HFF-Myc (cell line): ENCODE measurements at regions not wholly inside any gene's neighbourhood (a gene's known extent, or its start where the extent isn't known, plus 50 kb on each side); places are given as distances from the start of the nearest gene placed in this dataset.

Experiments
- DNase-seq: peaks from one replicate; pipeline ENCODE4 v3.0.0-alpha.2; 2011; ENCODE audit warnings: low read depth; ENCODE audit errors: extremely low read depth
- H3K4me3 ChIP-seq: replicated peaks from 2 replicates; pipeline ENCODE4 v1.5.1; 2011; ENCODE audit warnings: low read depth, mild to moderate bottlenecking, control low read depth, low read length
- CTCF ChIP-seq: IDR thresholded peaks from 2 replicates; pipeline ENCODE4 v1.5.1; 2012; ENCODE audit warnings: mild to moderate bottlenecking, low read depth, low read length, control low read depth; ENCODE audit errors: missing control alignments

GRCh38 chr6:122140031-122140430, 259.4 kb upstream of the HSF2 start:
- no peak for TF ChIP-seq CTCF
- DNase-seq = no peak
- no peak overlapping the region for H3K4me3 ChIP-seq

GRCh38 chr6:122141246-122141645, 258.2 kb upstream of the HSF2 start:
- TF ChIP-seq CTCF = no peak
- H3K4me3 ChIP-seq = no peak overlapping the region
- DNase-seq = no peak

- no peak for TF ChIP-seq CTCF
- DNase-seq = no peak
- H3K4me3 ChIP-seq = no peak overlapping the region
Measured at GRCh38 chr6:122143813-122144601, 255.4 kb upstream of the HSF2 start.

- no peak overlapping the region for H3K4me3 ChIP-seq
- DNase-seq = no peak
- TF ChIP-seq CTCF = no peak
Measured at GRCh38 chr6:122145246-122145645, 254.2 kb upstream of the HSF2 start.

GRCh38 chr6:122145741-122146240, 253.7 kb upstream of the HSF2 start:
- DNase-seq = no peak
- TF ChIP-seq CTCF = no peak
- H3K4me3 ChIP-seq = no peak overlapping the region

GRCh38 chr6:122147291-122147690, 252.2 kb upstream of the HSF2 start:
- H3K4me3 ChIP-seq = no peak overlapping the region
- no peak for DNase-seq
- TF ChIP-seq CTCF = no peak
